Peyer's patch (tissue), 4 donors: ENCODE measurements at regions not wholly inside any gene's neighbourhood (a gene's known extent, or its start where the extent isn't known, plus 50 kb on each side); places are given as distances from the start of the nearest gene placed in this dataset.

Experiments used
- DNase-seq, 3 donors: peaks; one replicate each; pipeline ENCODE4 v3.0.0-alpha.2; 2017 to 2019
- H3K27ac ChIP-seq, 4 donors: fragments of 200-600 bp; sonication (generic); one replicate each; pipeline ENCODE4 v1.5.1; 2016 to 2019
- H3K27me3 ChIP-seq, 2 donors: fragments of 200-600 bp; sonication (generic); one replicate each; pipeline ENCODE4 v1.5.1; 2019
- H3K36me3 ChIP-seq, 3 donors: fragments of 200-600 bp; sonication (generic); one replicate each; pipeline ENCODE4 v1.5.1; 2016 to 2019
- H3K4me1 ChIP-seq, 4 donors: fragments of 200-600 bp; sonication (generic); one replicate each; pipeline ENCODE4 v1.5.1; 2016 to 2019
- H3K4me3 ChIP-seq, 4 donors: fragments of 200-600 bp; sonication (generic); 1 replicate in 3 of 4; 2 replicates in 1 of 4; pipeline ENCODE4 v1.5.1; 2016 to 2019; ENCODE audit warnings: mild to moderate bottlenecking in 1 of 4
- H3K9me3 ChIP-seq, 4 donors: fragments of 200-600 bp; sonication (generic); one replicate each; pipeline ENCODE4 v1.5.1; 2016 to 2019; ENCODE audit warnings: mild to moderate bottlenecking in 1 of 4
- CTCF ChIP-seq, 6 experiments: fragments of 450-650 bp in 4 of 6; fragments of 200-600 bp in 2 of 6; sonication (generic) in 1 of 6; IDR thresholded peaks; one replicate each; pipeline ENCODE4 v1.5.1; 2017 to 2019; ENCODE audit warnings: antibody characterized with exemption in 6 of 6, mild to moderate bottlenecking in 3 of 6, moderate library complexity in 1 of 6
- POLR2A ChIP-seq, 2 donors: fragments of 450-650 bp; IDR thresholded peaks; one replicate each; pipeline ENCODE4 v1.5.1; 2017; ENCODE audit warnings: antibody characterized with exemption in 2 of 2, mild to moderate bottlenecking in 2 of 2, moderate library complexity in 2 of 2

- Histone ChIP-seq H3K27me3 (no peaks in the 10 kb centered on the region), H3K4me3 (no peak overlapping the region), H3K36me3 (no peaks in the 10 kb centered on the region), H3K9me3 (no peaks in the 10 kb centered on the region), H3K4me1 (no peaks in the 10 kb centered on the region), H3K27ac (no peak overlapping the region)
- no peak for TF ChIP-seq POLR2A (IDR thresholded peaks at IDR 0.05)
- no peak for TF ChIP-seq CTCF (IDR thresholded peaks at IDR 0.05)
- DNase-seq = no peak
Observed at GRCh38 chr1:55685560-55685959, 470.4 kb upstream of the USP24 start.

- Histone ChIP-seq H3K9me3 (no peaks in the 10 kb centered on the region), H3K4me1 (no peaks in the 10 kb centered on the region), H3K27me3 (no peaks in the 10 kb centered on the region)
Observed at GRCh38 chr1:55684131-55684650, 469.0 kb upstream of the USP24 start.

GRCh38 chr1:55682198-55682597 lies 467.0 kb upstream of the USP24 start:
- no peaks in the 10 kb centered on the region for H3K27me3 ChIP-seq
- DNase-seq = no peak
- TF ChIP-seq CTCF (IDR thresholded peaks at IDR 0.05) (no peak), POLR2A (IDR thresholded peaks at IDR 0.05) (no peak)
- H3K27ac ChIP-seq = no peak overlapping the region
- no peaks in the 10 kb centered on the region for H3K36me3 ChIP-seq
- no peaks in the 10 kb centered on the region for H3K4me1 ChIP-seq
- H3K4me3 ChIP-seq = no peak overlapping the region
- no peaks in the 10 kb centered on the region for H3K9me3 ChIP-seq

More at GRCh38 chr1:55684131-55684650, 469.0 kb upstream of the USP24 start:
- TF ChIP-seq CTCF (IDR thresholded peaks at IDR 0.05) (no peak), POLR2A (IDR thresholded peaks at IDR 0.05) (no peak)
- DNase-seq = no peak
- H3K36me3 ChIP-seq = no peaks in the 10 kb centered on the region
- no peak overlapping the region for H3K4me3 ChIP-seq
- no peak overlapping the region for H3K27ac ChIP-seq

GRCh38 chr1:55679971-55680370 lies 464.8 kb upstream of the USP24 start:
- Histone ChIP-seq H3K36me3 (no peaks in the 10 kb centered on the region), H3K4me3 (no peak overlapping the region), H3K27ac (no peak overlapping the region), H3K9me3 (no peaks in the 10 kb centered on the region), H3K4me1 (no peaks in the 10 kb centered on the region), H3K27me3 (no peaks in the 10 kb centered on the region)
- no peak for TF ChIP-seq POLR2A (IDR thresholded peaks at IDR 0.05)
- no peak for TF ChIP-seq CTCF (IDR thresholded peaks at IDR 0.05)
- DNase-seq = no peak

- TF ChIP-seq CTCF (IDR thresholded peaks at IDR 0.05) = no peak
- no peak for TF ChIP-seq POLR2A (IDR thresholded peaks at IDR 0.05)
- Histone ChIP-seq H3K27me3 (no peaks in the 10 kb centered on the region), H3K9me3 (no peaks in the 10 kb centered on the region), H3K4me1 (no peaks in the 10 kb centered on the region), H3K36me3 (no peaks in the 10 kb centered on the region), H3K4me3 (no peak overlapping the region), H3K27ac (no peak overlapping the region)
- DNase-seq = no peak
Observed at GRCh38 chr1:55673416-55673815, 458.3 kb upstream of the USP24 start.
